Small intestine (tissue), 7 donors: ENCODE measurements at regions not wholly inside any gene's neighbourhood (a gene's known extent, or its start where the extent isn't known, plus 50 kb on each side); places are given as distances from the start of the nearest gene placed in this dataset.

ENCODE experiments used
- DNase-seq, 2 donors: peaks; one replicate each; pipeline versions ENCODE4 v3.0.0 to v3.0.0-alpha.2; 2013
- FAIRE-seq: peaks from 2 replicates; lab custom pipeline; 2012; peaks lifted over from hg19 to GRCh38; lab: Jason Lieb, UNC
- H3K27ac ChIP-seq, 3 donors: one replicate each; pipeline ENCODE4 v1.5.1; 2013; ENCODE audit warnings: low read length in 2 of 3, mild to moderate bottlenecking in 2 of 3, control low read depth in 1 of 3, inconsistent platforms in 1 of 3, low read depth in 1 of 3, moderate library complexity in 1 of 3
- H3K27me3 ChIP-seq, 3 donors: one replicate each; pipeline ENCODE4 v1.6.1; 2013; ENCODE audit warnings: low read length in 3 of 3, inconsistent platforms in 1 of 3; ENCODE audit not compliant: control insufficient read depth in 3 of 3, insufficient read depth in 3 of 3
- H3K36me3 ChIP-seq, 3 donors: one replicate each; pipeline ENCODE4 v1.6.1; 2013; ENCODE audit warnings: low read length in 3 of 3, inconsistent platforms in 1 of 3, low read depth in 1 of 3, mild to moderate bottlenecking in 1 of 3, moderate library complexity in 1 of 3; ENCODE audit not compliant: control insufficient read depth in 3 of 3, insufficient read depth in 2 of 3
- H3K4me1 ChIP-seq, 3 donors: one replicate each; pipeline ENCODE4 v1.6.1; 2013; ENCODE audit warnings: low read length in 2 of 3, inconsistent platforms in 1 of 3, low read depth in 1 of 3, mild to moderate bottlenecking in 1 of 3, moderate library complexity in 1 of 3; ENCODE audit not compliant: control insufficient read depth in 3 of 3, insufficient read depth in 2 of 3
- H3K4me3 ChIP-seq, 3 donors: one replicate each; pipeline ENCODE4 v1.5.1; 2013; ENCODE audit warnings: low read length in 3 of 3, control low read depth in 1 of 3, inconsistent platforms in 1 of 3, low read depth in 1 of 3, mild to moderate bottlenecking in 1 of 3, moderate library complexity in 1 of 3
- H3K9me3 ChIP-seq, 2 donors: one replicate each; pipeline ENCODE4 v1.6.1; 2013; ENCODE audit warnings: low read depth in 1 of 2, low read length in 1 of 2; ENCODE audit not compliant: control insufficient read depth in 2 of 2, insufficient read depth in 1 of 2
- WGBS, 3 donors: extraction: QIAGEN DNeasy Blood & Tissue Kit; methylation state at CpG; one replicate each; pipeline ENCODE4 v1.1.7; 2013; 5-methylcytosine and 5-hydroxymethylcytosine counted together
- donor health status: healthy with polysubstance abuse.
- donor health status: control.
- donor health status: control.
- donor health status: Bipolar disorder and iron deficiency.
- donor health status: healthy.

DNA sequence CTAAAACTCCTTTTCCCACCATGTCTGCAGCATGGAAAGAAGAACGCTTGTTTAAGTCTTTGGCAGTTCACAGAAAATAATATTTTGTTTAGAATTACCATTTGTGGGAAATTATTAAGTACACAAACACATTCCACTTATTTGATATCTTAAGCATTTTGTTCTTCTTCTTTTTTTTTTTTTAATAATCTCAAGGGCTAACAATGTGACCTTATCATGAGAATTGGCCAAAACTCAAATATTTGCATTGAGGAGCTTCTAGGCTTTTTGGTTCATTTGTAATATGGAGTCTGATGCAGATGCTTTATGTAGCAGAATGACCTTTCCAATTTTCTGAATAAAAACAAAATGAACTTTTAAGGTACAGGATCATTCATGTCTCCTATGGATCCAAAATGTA lies 555.0 kb downstream of the ZEB2 start:
- H3K27me3 ChIP-seq = no peaks in the 10 kb centered on the region
- no peaks in the 10 kb centered on the region for H3K9me3 ChIP-seq
- 69 to 96% (median 89%) methylated on average over 1 of the region's 1 CpG for WGBS, 3 donors
- H3K27ac ChIP-seq = no peak overlapping the region
- FAIRE-seq (no peak), DNase-seq (no peak)
- H3K4me3 ChIP-seq = no peak overlapping the region
- H3K4me1 ChIP-seq = no peaks in the 10 kb centered on the region
- H3K36me3 ChIP-seq = no peaks in the 10 kb centered on the region

DNA sequence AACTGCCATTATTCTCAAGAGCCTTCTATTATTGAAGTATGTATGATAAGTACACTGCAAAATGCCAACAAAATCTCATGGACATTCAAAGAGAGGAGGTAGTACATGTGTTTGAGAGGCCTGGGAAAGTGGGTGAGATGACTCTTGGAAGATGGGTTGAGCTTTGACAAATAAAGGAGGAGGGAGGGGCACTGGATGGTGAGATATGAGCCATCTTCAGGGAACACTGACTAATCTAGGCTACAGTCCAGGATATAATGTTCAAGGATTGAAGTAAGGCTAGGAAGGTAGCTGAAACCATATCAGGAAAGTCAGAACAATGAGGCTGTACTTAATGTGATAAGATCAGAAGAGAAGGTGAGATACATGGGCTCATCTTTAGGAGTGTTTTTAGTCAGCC lies 559.7 kb downstream of the ZEB2 start:
- Histone ChIP-seq H3K27me3 (no peaks in the 10 kb centered on the region), H3K36me3 (no peaks in the 10 kb centered on the region), H3K27ac (no peak overlapping the region), H3K4me3 (no peak overlapping the region), H3K9me3 (no peaks in the 10 kb centered on the region), H3K4me1 (no peaks in the 10 kb centered on the region)
- no peak for DNase-seq
- FAIRE-seq = no peak

DNA sequence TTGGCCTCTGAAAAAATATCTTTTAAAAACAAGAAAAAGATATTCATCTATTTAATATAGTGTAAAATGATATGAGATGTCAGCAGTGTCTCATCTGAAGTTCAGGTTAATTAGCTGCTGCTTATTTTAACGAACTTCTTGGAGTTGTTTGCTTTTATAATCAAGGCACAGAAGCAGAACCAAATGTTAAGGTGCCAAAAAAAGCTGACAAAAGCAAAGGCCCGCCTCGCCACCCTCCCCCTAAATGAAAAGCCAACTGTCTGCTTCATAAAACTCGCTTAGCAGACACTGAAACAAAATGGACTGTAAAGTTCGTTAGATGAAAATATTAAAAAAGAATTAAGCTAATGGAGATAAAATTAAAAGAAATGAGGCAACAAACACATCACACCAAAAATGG lies 562.6 kb downstream of the ZEB2 start:
- FAIRE-seq (no peak), DNase-seq (no peak)
- H3K4me3 ChIP-seq = no peak overlapping the region
- 82 to 91% (median 87%) methylated on average over 5 of the region's 5 CpGs for WGBS, 3 donors
- no peaks in the 10 kb centered on the region for H3K36me3 ChIP-seq
- H3K9me3 ChIP-seq = no peaks in the 10 kb centered on the region
- H3K27ac ChIP-seq = no peak overlapping the region
- no peaks in the 10 kb centered on the region for H3K27me3 ChIP-seq
- H3K4me1 ChIP-seq = no peaks in the 10 kb centered on the region

DNA sequence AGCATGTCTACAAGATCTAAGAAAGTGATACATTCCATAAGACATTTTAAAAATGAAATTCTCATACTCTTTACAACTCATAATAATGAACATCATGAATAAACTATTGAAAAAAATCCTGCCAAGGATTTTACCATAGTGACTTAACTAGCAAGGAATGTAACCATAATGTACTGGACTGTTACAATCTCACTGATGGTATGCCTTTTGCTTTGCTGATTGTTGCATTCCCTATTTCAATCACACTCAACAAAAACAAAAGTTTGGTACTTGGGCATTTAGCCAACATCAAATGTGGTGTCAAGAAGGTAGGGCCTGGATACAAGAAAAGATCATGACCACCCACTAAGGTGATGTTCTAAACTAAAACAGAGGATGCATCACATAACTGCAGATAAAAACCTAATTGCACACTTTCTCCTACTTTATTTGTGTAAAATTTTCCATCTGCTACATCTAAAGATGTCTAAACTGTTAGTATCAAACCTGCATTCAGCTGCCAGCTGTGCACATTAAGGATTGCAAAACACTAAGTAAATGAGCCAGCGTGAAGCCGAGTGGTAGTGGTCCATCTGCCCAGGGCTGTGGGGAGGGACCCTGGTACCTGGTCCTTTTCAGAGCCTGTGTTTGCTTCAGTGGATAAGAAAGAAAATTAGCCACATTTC lies 564.4 kb downstream of the ZEB2 start:
- Histone ChIP-seq H3K9me3 (no peaks in the 10 kb centered on the region), H3K27ac (no peak overlapping the region), H3K36me3 (no peaks in the 10 kb centered on the region), H3K4me3 (no peak overlapping the region), H3K27me3 (no peaks in the 10 kb centered on the region), H3K4me1 (no peaks in the 10 kb centered on the region)
- DNase-seq = no peak
- no peak for FAIRE-seq
- WGBS, 3 donors = 77 to 98% (median 95%) methylated on average over 2 of the region's 2 CpGs

DNA sequence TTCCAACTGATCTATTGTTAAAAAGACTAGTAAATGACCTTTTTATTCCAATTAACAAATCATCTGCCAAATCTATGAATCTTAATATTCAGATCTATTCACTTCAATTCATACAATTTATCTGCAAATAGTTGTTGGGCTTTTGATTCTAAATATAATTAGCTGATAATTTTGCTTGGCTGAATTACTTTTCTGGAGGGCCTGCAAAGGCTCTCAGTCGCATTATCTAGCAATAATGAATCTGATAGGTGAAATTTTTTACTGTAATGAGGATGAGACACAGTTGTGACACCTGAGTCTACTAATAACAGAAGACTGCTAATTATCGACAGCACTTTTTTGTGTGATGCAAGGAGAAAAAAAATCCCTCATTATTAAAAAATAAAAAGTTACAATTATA lies 565.1 kb downstream of the ZEB2 start:
- FAIRE-seq = no peak
- Histone ChIP-seq H3K27me3 (no peaks in the 10 kb centered on the region), H3K36me3 (no peaks in the 10 kb centered on the region), H3K4me1 (no peaks in the 10 kb centered on the region), H3K9me3 (no peaks in the 10 kb centered on the region), H3K4me3 (no peak overlapping the region), H3K27ac (no peak overlapping the region)
- DNase-seq = no peak
- WGBS, 3 donors = 84 to 94% (median 91%) methylated on average over 2 of the region's 2 CpGs

DNA sequence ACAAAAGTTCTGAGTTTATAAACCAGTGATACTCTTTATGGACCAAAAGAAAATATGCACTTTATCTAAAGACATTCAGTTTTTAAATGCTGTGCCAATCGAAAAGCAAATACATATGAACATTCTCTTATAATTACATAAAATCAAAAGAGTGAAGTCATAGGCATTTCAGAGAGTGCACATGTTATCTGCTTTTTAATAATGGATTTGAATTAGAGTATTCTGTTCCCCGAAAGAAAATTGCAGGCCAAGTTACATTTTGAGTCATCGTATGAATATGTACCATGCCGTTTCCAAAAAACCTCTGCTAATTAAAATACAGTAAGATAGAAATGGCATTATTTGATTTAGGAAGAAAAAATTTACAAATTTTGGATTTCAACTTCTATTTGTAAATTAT lies 565.7 kb downstream of the ZEB2 start:
- Histone ChIP-seq H3K9me3 (no peaks in the 10 kb centered on the region), H3K27ac (no peak overlapping the region), H3K4me1 (no peaks in the 10 kb centered on the region), H3K36me3 (no peaks in the 10 kb centered on the region), H3K4me3 (no peak overlapping the region), H3K27me3 (no peaks in the 10 kb centered on the region)
- no peak for DNase-seq
- FAIRE-seq = no peak
- 76 to 85% (median 79%) methylated on average over 4 of the region's 4 CpGs for WGBS, 3 donors

DNA sequence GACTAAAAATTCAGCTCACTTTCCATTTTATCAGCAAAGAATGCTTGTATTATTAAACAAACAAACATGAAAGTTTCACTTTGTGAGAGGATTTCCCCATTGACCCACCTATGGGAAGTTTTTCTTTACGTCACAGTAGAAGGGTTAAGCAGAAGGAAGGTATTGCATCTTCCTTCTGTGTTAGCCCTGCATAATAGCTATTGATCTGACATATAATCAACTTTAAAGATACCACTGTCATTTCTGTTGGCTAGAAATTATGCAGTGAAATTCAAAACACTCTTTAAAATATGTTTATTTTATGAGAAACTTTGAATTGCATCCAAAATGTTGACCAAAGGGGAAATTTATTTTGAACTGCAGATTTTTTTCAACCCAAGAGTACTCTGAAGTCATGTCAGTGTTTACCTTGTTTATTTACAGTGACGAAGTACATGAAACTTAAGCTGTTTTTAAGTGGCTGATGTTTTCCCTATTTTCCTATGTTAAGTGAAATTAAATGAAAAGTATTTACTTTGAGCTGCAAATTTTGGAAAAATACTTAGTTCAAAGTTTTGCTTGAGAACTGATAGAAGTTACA lies 566.4 kb downstream of the ZEB2 start:
- Histone ChIP-seq H3K4me3 (no peak overlapping the region), H3K4me1 (no peaks in the 10 kb centered on the region), H3K36me3 (no peaks in the 10 kb centered on the region), H3K27me3 (no peaks in the 10 kb centered on the region), H3K9me3 (no peaks in the 10 kb centered on the region), H3K27ac (peak overlapping the region in 1 of 3 donors; percentile 11)
- DNase-seq (no peak), FAIRE-seq (no peak)
- 61 to 87% (median 77%) methylated on average over 2 of the region's 2 CpGs for WGBS, 3 donors

DNA sequence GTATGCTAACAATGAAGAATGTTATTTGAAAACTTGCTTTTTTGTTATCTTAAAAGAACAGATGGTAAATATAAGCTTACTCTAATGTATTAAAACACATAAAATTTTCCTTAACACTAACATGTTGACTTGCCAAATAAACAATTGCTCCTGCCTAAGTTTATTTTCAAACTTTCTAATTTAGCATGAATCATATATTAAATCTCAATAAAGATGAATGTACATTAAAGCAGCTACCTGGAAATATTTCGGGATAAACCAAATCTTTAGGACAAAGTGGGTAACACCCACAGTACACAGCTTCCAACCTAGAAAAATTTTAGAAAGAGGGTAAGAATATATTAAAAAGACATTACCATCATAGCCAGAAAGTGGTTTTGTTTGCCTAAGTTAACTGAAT lies 567.4 kb downstream of the ZEB2 start:
- peak overlapping the region in 1 of 3 donors; percentile 24 for H3K27ac ChIP-seq
- WGBS, 3 donors = 71 to 95% (median 93%) methylated on average over 1 of the region's 1 CpG
- no peak for FAIRE-seq

DNA sequence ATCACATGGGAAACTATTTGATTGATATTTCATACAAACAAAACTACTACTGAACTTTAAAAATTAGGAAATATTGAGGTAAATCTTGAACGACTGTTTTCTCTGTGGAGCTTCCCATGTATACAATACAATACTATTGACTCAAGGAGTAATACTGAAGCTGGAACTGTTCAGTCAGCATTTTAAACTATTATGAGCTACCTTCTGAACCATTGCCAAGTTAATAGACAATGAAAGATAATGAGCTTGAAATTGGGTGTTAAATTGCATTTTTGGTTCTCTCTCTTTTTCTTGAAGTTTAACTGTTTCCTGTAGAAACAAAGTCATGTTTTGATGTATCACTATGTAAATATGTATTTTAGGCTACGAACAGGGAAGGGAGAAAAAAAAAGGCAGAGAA lies 569.2 kb downstream of the ZEB2 start:
- Histone ChIP-seq H3K9me3 (no peaks in the 10 kb centered on the region), H3K4me1 (no peaks in the 10 kb centered on the region), H3K36me3 (peaks cover 0 to 4% (median 0%) of the 10 kb centered on the region in 3 donors), H3K27ac (no peak overlapping the region), H3K4me3 (no peak overlapping the region), H3K27me3 (no peaks in the 10 kb centered on the region)
- 55 to 84% (median 82%) methylated on average over 2 of the region's 2 CpGs for WGBS, 3 donors
- DNase-seq = no peak
- FAIRE-seq = no peak

More for the DNA sequence above, 567.4 kb downstream of the ZEB2 start:
- no peak for DNase-seq
- Histone ChIP-seq H3K9me3 (no peaks in the 10 kb centered on the region), H3K4me3 (no peak overlapping the region), H3K36me3 (no peaks in the 10 kb centered on the region), H3K27me3 (no peaks in the 10 kb centered on the region), H3K4me1 (no peaks in the 10 kb centered on the region)
